H1 (cell line): ENCODE measurements at regions not wholly inside any gene's neighbourhood (a gene's known extent, or its start where the extent isn't known, plus 50 kb on each side); places are given as distances from the start of the nearest gene placed in this dataset.

ENCODE experiments used
- CTCF ChIA-PET: fragments of 300-600 bp; sonication (Branson Sonifier 250); formaldehyde crosslinking; loops from one replicate; lab custom pipeline; 2021; ENCODE audit not compliant: partially characterized antibody; lab: Charles Lee
- POLR2A ChIA-PET: fragments of 300-600 bp; sonication (Branson Sonifier 250); formaldehyde crosslinking; loops from one replicate; lab custom pipeline; 2021; ENCODE audit warnings: inconsistent platforms; ENCODE audit not compliant: partially characterized antibody; lab: Charles Lee
- DNase-seq, 2 experiments: peaks; one replicate each; pipeline versions ENCODE4 v3.0.0 to v3.0.0-alpha.2; 2010 to 2022; ENCODE audit warnings: low spot score in 2 of 2, low read depth in 1 of 2, mixed read lengths in 1 of 2
- FAIRE-seq: peaks from 2 replicates; lab custom pipeline; 2011; peaks lifted over from hg19 to GRCh38; lab: Jason Lieb, UNC
- H2AFZ ChIP-seq: 2 replicates; pipeline ENCODE4 v1.8.1; 2012; ENCODE audit warnings: low read length, inconsistent platforms
- H2AK5ac ChIP-seq: 2 replicates; pipeline ENCODE4 v1.6.1; 2013; ENCODE audit warnings: low read depth, low read length
- H2BK120ac ChIP-seq: replicated peaks from 2 replicates; pipeline ENCODE3; 2013; ENCODE audit warnings: low read depth, low read length, inconsistent platforms
- H2BK12ac ChIP-seq: 2 replicates; pipeline ENCODE4 v1.6.1; 2013; ENCODE audit warnings: low read depth, low read length
- H2BK15ac ChIP-seq: 2 replicates; pipeline ENCODE4 v1.6.1; 2013; ENCODE audit warnings: low read length
- H2BK20ac ChIP-seq: 2 replicates; pipeline ENCODE4 v1.6.1; 2013; ENCODE audit warnings: low read length
- H2BK5ac ChIP-seq: 2 replicates; pipeline ENCODE4 v1.6.1; 2013; ENCODE audit warnings: low read depth, low read length
- H3K14ac ChIP-seq: 2 replicates; pipeline ENCODE4 v1.6.1; 2013; ENCODE audit warnings: inconsistent platforms; ENCODE audit not compliant: insufficient read length
- H3K18ac ChIP-seq: 2 replicates; pipeline ENCODE4 v1.6.1; 2013; ENCODE audit warnings: low read length; ENCODE audit errors: extremely low read depth
- H3K23ac ChIP-seq: 2 replicates; pipeline ENCODE4 v1.6.1; 2013; ENCODE audit warnings: inconsistent platforms; ENCODE audit not compliant: insufficient read length
- H3K23me2 ChIP-seq: 2 replicates; pipeline ENCODE4 v1.6.1; 2013; ENCODE audit warnings: low read depth, low read length
- H3K27ac ChIP-seq: 2 replicates; pipeline ENCODE4 v1.6.1; 2011; ENCODE audit warnings: low read depth, low read length, inconsistent platforms
- H3K27me3 ChIP-seq, 4 experiments: replicated peaks in 1 of 4; 1 replicate in 1 of 4; 2 replicates in 3 of 4; pipeline versions ENCODE4 v1.6.1 to v1.8.1; 2011 to 2013; ENCODE audit warnings: low read length in 3 of 4, mild to moderate bottlenecking in 3 of 4, inconsistent platforms in 2 of 4, mixed read lengths in 2 of 4, moderate library complexity in 1 of 4; ENCODE audit not compliant: control insufficient read depth in 3 of 4, insufficient read depth in 3 of 4; ENCODE audit errors: extremely low read depth in 1 of 4
- H3K36me3 ChIP-seq, 4 experiments: 2 replicates each; pipeline versions ENCODE4 v1.6.1 to v1.8.1; 2011 to 2013; ENCODE audit warnings: mild to moderate bottlenecking in 4 of 4, low read length in 3 of 4, moderate library complexity in 2 of 4, control low read depth in 1 of 4, inconsistent platforms in 1 of 4; ENCODE audit not compliant: insufficient read depth in 4 of 4, control insufficient read depth in 2 of 4
- H3K4ac ChIP-seq: replicated peaks from 2 replicates; pipeline ENCODE3; 2013; ENCODE audit warnings: low read length, low read depth, mixed read lengths, inconsistent platforms; ENCODE audit not compliant: insufficient read length
- H3K4me1 ChIP-seq, 4 experiments: replicated peaks in 1 of 4; 1 replicate in 1 of 4; 2 replicates in 3 of 4; pipeline versions ENCODE4 v1.6.1 to v1.8.1; 2011 to 2013; ENCODE audit warnings: low read length in 3 of 4, inconsistent platforms in 2 of 4, mixed read lengths in 1 of 4; ENCODE audit not compliant: insufficient read depth in 4 of 4, control insufficient read depth in 3 of 4
- H3K4me2 ChIP-seq, 2 experiments: 2 replicates each; pipeline versions ENCODE4 v1.6.1 to v1.8.1; 2011 to 2013; ENCODE audit warnings: low read depth in 2 of 2, low read length in 2 of 2, control low read depth in 1 of 2, inconsistent platforms in 1 of 2, mild to moderate bottlenecking in 1 of 2; ENCODE audit not compliant: insufficient read depth in 1 of 2
- H3K4me3 ChIP-seq, 4 experiments: fragments of 200-600, 300-600 bp in 1 of 4; sonication (generic), shearing (Covaris generic), sonication (Bioruptor Twin) in 1 of 4; 2 replicates each; pipeline versions ENCODE4 v1.5.1 to v1.8.1; 2011 to 2016; ENCODE audit warnings: low read length in 4 of 4, low read depth in 3 of 4, control low read depth in 2 of 4, inconsistent platforms in 2 of 4, mild to moderate bottlenecking in 2 of 4, mixed read lengths in 1 of 4, moderate library complexity in 1 of 4; ENCODE audit not compliant: insufficient read depth in 2 of 4; ENCODE audit errors: extremely low read depth in 1 of 4
- H3K56ac ChIP-seq: replicated peaks from 2 replicates; pipeline ENCODE3; 2013; ENCODE audit warnings: low read depth, mild to moderate bottlenecking, mixed read lengths, low read length, inconsistent platforms; ENCODE audit not compliant: insufficient read length
- H3K79me1 ChIP-seq: 2 replicates; pipeline ENCODE4 v1.6.1; 2013; ENCODE audit warnings: low read depth, low read length, control low read depth
- H3K79me2 ChIP-seq, 2 experiments: 2 replicates each; pipeline versions ENCODE4 v1.6.1 to v1.8.1; 2012 to 2013; ENCODE audit warnings: low read length in 2 of 2, mild to moderate bottlenecking in 2 of 2, inconsistent platforms in 1 of 2; ENCODE audit not compliant: insufficient read depth in 2 of 2, control insufficient read depth in 1 of 2
- H3K9ac ChIP-seq, 4 experiments: replicated peaks in 1 of 4; 1 replicate in 1 of 4; 2 replicates in 3 of 4; pipeline versions ENCODE4 v1.6.1 to v1.8.1; 2011 to 2013; ENCODE audit warnings: low read depth in 3 of 4, low read length in 3 of 4, control low read depth in 2 of 4, mild to moderate bottlenecking in 2 of 4, moderate library complexity in 2 of 4, inconsistent platforms in 1 of 4; ENCODE audit errors: extremely low read depth in 1 of 4
- H3K9me3 ChIP-seq, 2 experiments: 2 replicates each; pipeline versions ENCODE4 v1.6.1 to v1.8.1; 2012 to 2013; ENCODE audit warnings: mild to moderate bottlenecking in 2 of 2, moderate library complexity in 2 of 2, control low read depth in 1 of 2, inconsistent platforms in 1 of 2, low read depth in 1 of 2, low read length in 1 of 2, mixed read lengths in 1 of 2; ENCODE audit not compliant: insufficient read depth in 2 of 2
- H4K20me1 ChIP-seq, 2 experiments: replicated peaks in 1 of 2; 2 replicates each; pipeline versions ENCODE3 to v1.8.1; 2011 to 2013; ENCODE audit warnings: inconsistent platforms in 2 of 2, low read length in 2 of 2, mild to moderate bottlenecking in 1 of 2; ENCODE audit not compliant: insufficient read depth in 2 of 2, control insufficient read depth in 1 of 2
- H4K5ac ChIP-seq: 2 replicates; pipeline ENCODE4 v1.6.1; 2013; ENCODE audit warnings: low read length, low read depth, mixed read lengths, inconsistent platforms; ENCODE audit not compliant: insufficient read length
- H4K8ac ChIP-seq: 2 replicates; pipeline ENCODE4 v1.8.0; 2013; ENCODE audit warnings: mild to moderate bottlenecking, moderate library complexity, low read length, inconsistent platforms; ENCODE audit not compliant: insufficient read depth; ENCODE audit errors: extremely low read depth
- H4K91ac ChIP-seq: replicated peaks from 2 replicates; pipeline ENCODE3; 2013; ENCODE audit warnings: low read length, mixed read lengths, inconsistent platforms; ENCODE audit not compliant: insufficient read length
- BRCA1 ChIP-seq: IDR thresholded peaks from 2 replicates; pipeline ENCODE4 v1.6.1; 2012; ENCODE audit warnings: low read depth, low read length, improper control_type of control experiment
- CHD1 ChIP-seq: IDR thresholded peaks from 2 replicates; pipeline ENCODE4 v1.6.1; 2012; ENCODE audit warnings: low read depth, low read length, improper control_type of control experiment
- EGR1 ChIP-seq: IDR thresholded peaks from 2 replicates; pipeline ENCODE4 v1.6.1; 2011; ENCODE audit warnings: low read depth, low read length, borderline replicate concordance
- NANOG ChIP-seq: IDR thresholded peaks from 2 replicates; pipeline ENCODE4 v1.6.1; 2011; ENCODE audit warnings: low read length, low read depth, mild to moderate bottlenecking, inconsistent platforms; ENCODE audit not compliant: insufficient read depth, poor library complexity, severe bottlenecking
- PHF8 ChIP-seq: fragments of 200-600 bp; sonication (generic); conservative IDR thresholded peaks from 2 replicates; pipeline ENCODE4 v1.7.1; 2012; ENCODE audit warnings: low read depth, mild to moderate bottlenecking, inconsistent platforms, low read length, moderate library complexity
- POLR2AphosphoS5 ChIP-seq: IDR thresholded peaks from 2 replicates; pipeline ENCODE4 v1.6.1; 2011; ENCODE audit warnings: low read depth, low read length
- POU5F1 ChIP-seq: IDR thresholded peaks from 2 replicates; pipeline ENCODE4 v1.6.1; 2011; ENCODE audit warnings: low read depth, mild to moderate bottlenecking, low read length, moderate library complexity
- RAD21 ChIP-seq, 2 experiments: IDR thresholded peaks in 1 of 2; conservative IDR thresholded peaks in 1 of 2; 2 replicates each; pipeline ENCODE4 v1.6.1; 2011; ENCODE audit warnings: low read depth in 2 of 2, low read length in 2 of 2, improper control_type of control experiment in 1 of 2, inconsistent platforms in 1 of 2, mild to moderate bottlenecking in 1 of 2, moderate library complexity in 1 of 2
- SIN3A ChIP-seq, 2 experiments: IDR thresholded peaks in 1 of 2; conservative IDR thresholded peaks in 1 of 2; 2 replicates each; pipeline ENCODE4 v1.6.1; 2011 to 2012; ENCODE audit warnings: low read length in 2 of 2, improper control_type of control experiment in 1 of 2, low read depth in 1 of 2, mild to moderate bottlenecking in 1 of 2
- SP4 ChIP-seq: IDR thresholded peaks from 2 replicates; pipeline ENCODE4 v1.6.1; 2012; ENCODE audit warnings: low read length, inconsistent platforms
- SUZ12 ChIP-seq: fragments of 200-600 bp; sonication (generic); IDR thresholded peaks from 2 replicates; pipeline ENCODE4 v1.6.1; 2012; ENCODE audit warnings: mild to moderate bottlenecking, inconsistent platforms, low read length, moderate library complexity, mixed read lengths
- TBP ChIP-seq: IDR thresholded peaks from 2 replicates; pipeline ENCODE4 v1.6.1; 2011; ENCODE audit warnings: low read depth, low read length, improper control_type of control experiment
- TCF12 ChIP-seq: IDR thresholded peaks from 2 replicates; pipeline ENCODE4 v1.6.1; 2011; ENCODE audit warnings: low read depth, mild to moderate bottlenecking, low read length
- YY1 ChIP-seq: IDR thresholded peaks from 2 replicates; pipeline ENCODE4 v1.6.1; 2011; ENCODE audit warnings: low read depth, mild to moderate bottlenecking, low read length
- WGBS, 2 experiments: shearing (Covaris generic) in 1 of 2; methylation state at CpG; one replicate each; pipeline versions ENCODE4 v1.1.6 to v1.1.7; 2013 to 2015; ENCODE audit warnings: low lambda C conversion rate in 2 of 2, mixed read lengths in 2 of 2, inconsistent platforms in 1 of 2, low coverage in 1 of 2, missing lambda C conversion rate in 1 of 2; ENCODE audit not compliant: insufficient replicate concordance in 2 of 2, insufficient coverage in 1 of 2, insufficient read length in 1 of 2; ENCODE audit errors: extremely low coverage in 1 of 2, missing lambda C conversion rate in 1 of 2; 5-methylcytosine and 5-hydroxymethylcytosine counted together

GRCh38 chr17:33493566-33493965 lies 200.5 kb upstream of the ASIC2 start:
- no peaks in the 10 kb centered on the region for H4K20me1 ChIP-seq
- no peak overlapping the region for H2BK15ac ChIP-seq
- H3K18ac ChIP-seq = no peak overlapping the region
- H4K5ac ChIP-seq = no peak overlapping the region
- H2BK20ac ChIP-seq = no peak overlapping the region
- H2AK5ac ChIP-seq = no peak overlapping the region
- H3K14ac ChIP-seq = no peak overlapping the region
- no peaks in the 10 kb centered on the region for H3K9me3 ChIP-seq
- no peak overlapping the region for H2BK120ac ChIP-seq
- no peak for FAIRE-seq
- ChIA-PET CTCF (interaction anchor here (0.9 to 3.9 kb wide), 5 partner anchors 16 to 34 kb away, joined by 3 to 22 read pairs (median 3); no protein-coding TSS in a partner anchor), POLR2A (no interaction called here)
- no peaks in the 10 kb centered on the region for H3K27me3 ChIP-seq
- no peak overlapping the region for H3K4me2 ChIP-seq
- 0 out of 7 replicates have a peak, but pooled peaks cover 0 to 3% (median 0%) of the 10 kb centered on the region in 4 experiments for H3K4me1 ChIP-seq
- H2BK5ac ChIP-seq = no peak overlapping the region
- H3K23ac ChIP-seq = no peak overlapping the region
- H4K8ac ChIP-seq = no peak overlapping the region; the same call in 1 of the 2 replicates
- no peak overlapping the region for H3K56ac ChIP-seq
- H3K27ac ChIP-seq = no peak overlapping the region
- H3K4ac ChIP-seq = no peak overlapping the region
- H3K23me2 ChIP-seq = no peaks in the 10 kb centered on the region
- WGBS, 2 experiments = 82% methylated on average over 5 of the region's 5 CpGs; no CpG with 5 or more reads in 1 of the 2 experiments
- no peaks in the 10 kb centered on the region for H3K36me3 ChIP-seq
- no peak overlapping the region for H2BK12ac ChIP-seq
- H3K4me3 ChIP-seq = no peak overlapping the region
- H4K91ac ChIP-seq = no peak overlapping the region
- no peak overlapping the region for H3K9ac ChIP-seq
- TF ChIP-seq TCF12 (no peak), NANOG (no peak), SP4 (no peak), CHD1 (no peak), PHF8 (no peak), SIN3A (conservative IDR thresholded peaks at IDR 0.05 in 1 of 2, IDR thresholded peaks at IDR 0.05 in 1 of 2; ENCODE audit: low read depth in 1 of 2, low read length in 2 of 2) (no peak), POLR2AphosphoS5 (no peak), TBP (no peak), YY1 (no peak), EGR1 (no peak), SUZ12 (no peak), POU5F1 (no peak), BRCA1 (no peak), RAD21 (IDR thresholded peaks at IDR 0.05 in 1 of 2, conservative IDR thresholded peaks at IDR 0.05 in 1 of 2; ENCODE audit: low read depth in 2 of 2, low read length in 2 of 2) (no peak)
- H2AFZ ChIP-seq = no peak overlapping the region
- H3K79me2 ChIP-seq = no peaks in the 10 kb centered on the region
- no peaks in the 10 kb centered on the region for H3K79me1 ChIP-seq
- DNase-seq = no peak
